Activated naive CD8-positive, alpha-beta T cell treated with anti-CD3 and anti-CD28 coated beads, Interleukin-2, amount 10 ng/mL, durations not matched to agents 7 days and 5 days (primary cell): ENCODE measurements at regions not wholly inside any gene's neighbourhood (a gene's known extent, or its start where the extent isn't known, plus 50 kb on each side); places are given as distances from the start of the nearest gene placed in this dataset.

Source experiments
- ATAC-seq: fragments of 150-1000 bp; cut with Tn5 transposase; one replicate; pipeline ENCODE4 v1.10.0; 2021; ENCODE audit warnings: low read depth, moderate library complexity
- POLR2A ChIA-PET: fragments of 350-600 bp; sonication (Branson Sonifier 250); formaldehyde crosslinking; loops from one replicate; lab custom pipeline; 2021; ENCODE audit warnings: antibody characterized with exemption; lab: Charles Lee
- DNase-seq: peaks from one replicate; pipeline ENCODE4 v3.0.0; 2021
- H3K27ac Mint-ChIP-seq: one replicate; pipeline ENCODE4 v1.8.0; 2022; ENCODE audit warnings: mild to moderate bottlenecking, mixed read lengths
- H3K27me3 Mint-ChIP-seq: one replicate; pipeline ENCODE4 v1.8.0; 2022; ENCODE audit warnings: mild to moderate bottlenecking, moderate library complexity, mixed read lengths
- H3K36me3 Mint-ChIP-seq: one replicate; pipeline ENCODE4 v1.8.0; 2021; ENCODE audit warnings: mild to moderate bottlenecking, mixed read lengths
- H3K4me1 Mint-ChIP-seq: one replicate; pipeline ENCODE4 v1.8.0; 2021; ENCODE audit warnings: mixed read lengths
- H3K4me3 Mint-ChIP-seq: one replicate; pipeline ENCODE4 v1.8.0; 2022; ENCODE audit warnings: mild to moderate bottlenecking, moderate library complexity, mixed read lengths
- H3K9me3 Mint-ChIP-seq: one replicate; pipeline ENCODE4 v1.8.0; 2021; ENCODE audit warnings: mixed read lengths

GRCh38 chr10:124166431-124167125, 73.2 kb upstream of the CHST15 start:
- ATAC-seq: no peak
- H3K4me3 Mint-ChIP-seq: no peak overlapping the region
- no peaks in the 10 kb centered on the region for H3K9me3 Mint-ChIP-seq
- POLR2A ChIA-PET: no interaction called here
- no peaks in the 10 kb centered on the region for H3K4me1 Mint-ChIP-seq
- no peak overlapping the region for H3K27ac Mint-ChIP-seq
- DNase-seq: no peak
- H3K36me3 Mint-ChIP-seq: no peaks in the 10 kb centered on the region
- peaks cover 13% of the 10 kb centered on the region for H3K27me3 Mint-ChIP-seq

GRCh38 chr10:124165827-124166226, 72.4 kb upstream of the CHST15 start:
- Mint-ChIP-seq H3K9me3 (no peaks in the 10 kb centered on the region), H3K27me3 (peaks cover 13% of the 10 kb centered on the region), H3K4me1 (no peaks in the 10 kb centered on the region), H3K27ac (no peak overlapping the region), H3K36me3 (no peaks in the 10 kb centered on the region), H3K4me3 (no peak overlapping the region)
- DNase-seq: no peak
- POLR2A ChIA-PET: no interaction called here
- no peak for ATAC-seq

- H3K4me3 Mint-ChIP-seq: no peak overlapping the region
- no peak for DNase-seq
- no peaks in the 10 kb centered on the region for H3K4me1 Mint-ChIP-seq
- ATAC-seq: no peak
- peaks cover 13% of the 10 kb centered on the region for H3K27me3 Mint-ChIP-seq
- POLR2A ChIA-PET: no interaction called here
- no peaks in the 10 kb centered on the region for H3K9me3 Mint-ChIP-seq
- no peak overlapping the region for H3K27ac Mint-ChIP-seq
- H3K36me3 Mint-ChIP-seq: no peaks in the 10 kb centered on the region
Observed at GRCh38 chr10:124165311-124165710, 71.9 kb upstream of the CHST15 start.

GRCh38 chr10:124164264-124164663, 70.9 kb upstream of the CHST15 start:
- H3K27me3 Mint-ChIP-seq: peaks cover 13% of the 10 kb centered on the region
- no peaks in the 10 kb centered on the region for H3K36me3 Mint-ChIP-seq
- H3K4me1 Mint-ChIP-seq: no peaks in the 10 kb centered on the region
- POLR2A ChIA-PET: no interaction called here
- H3K4me3 Mint-ChIP-seq: no peak overlapping the region
- no peaks in the 10 kb centered on the region for H3K9me3 Mint-ChIP-seq
- no peak overlapping the region for H3K27ac Mint-ChIP-seq
- DNase-seq: no peak
- ATAC-seq: no peak

GRCh38 chr10:124162774-124163354, 69.5 kb upstream of the CHST15 start:
- H3K4me3 Mint-ChIP-seq: no peak overlapping the region
- H3K36me3 Mint-ChIP-seq: no peaks in the 10 kb centered on the region
- peaks cover 17% of the 10 kb centered on the region for H3K27me3 Mint-ChIP-seq
- ATAC-seq (no peak), DNase-seq (no peak)
- no peaks in the 10 kb centered on the region for H3K4me1 Mint-ChIP-seq
- no peaks in the 10 kb centered on the region for H3K9me3 Mint-ChIP-seq
- POLR2A ChIA-PET: no interaction called here
- no peak overlapping the region for H3K27ac Mint-ChIP-seq

- Mint-ChIP-seq H3K9me3 (no peaks in the 10 kb centered on the region), H3K27me3 (peaks cover 18% of the 10 kb centered on the region)
Observed at GRCh38 chr10:124162136-124162535, 68.7 kb upstream of the CHST15 start.

GRCh38 chr10:124161601-124162000, 68.2 kb upstream of the CHST15 start:
- POLR2A ChIA-PET: no interaction called here
- Mint-ChIP-seq H3K9me3 (no peaks in the 10 kb centered on the region), H3K27ac (no peak overlapping the region), H3K36me3 (no peaks in the 10 kb centered on the region), H3K4me1 (no peaks in the 10 kb centered on the region), H3K27me3 (peaks cover 18% of the 10 kb centered on the region), H3K4me3 (no peak overlapping the region)
- DNase-seq (no peak), ATAC-seq (no peak)

More at GRCh38 chr10:124162136-124162535, 68.7 kb upstream of the CHST15 start:
- H3K36me3 Mint-ChIP-seq: no peaks in the 10 kb centered on the region
- H3K4me1 Mint-ChIP-seq: no peaks in the 10 kb centered on the region
- POLR2A ChIA-PET: no interaction called here
- no peak overlapping the region for H3K4me3 Mint-ChIP-seq
- no peak for ATAC-seq
- no peak for DNase-seq
- no peak overlapping the region for H3K27ac Mint-ChIP-seq

- no peaks in the 10 kb centered on the region for H3K36me3 Mint-ChIP-seq
- no peak overlapping the region for H3K4me3 Mint-ChIP-seq
- DNase-seq (no peak), ATAC-seq (no peak)
- POLR2A ChIA-PET: no interaction called here
- H3K27me3 Mint-ChIP-seq: peaks cover 18% of the 10 kb centered on the region
- no peak overlapping the region for H3K27ac Mint-ChIP-seq
- no peaks in the 10 kb centered on the region for H3K9me3 Mint-ChIP-seq
- H3K4me1 Mint-ChIP-seq: no peaks in the 10 kb centered on the region
Observed at GRCh38 chr10:124160943-124161582, 67.7 kb upstream of the CHST15 start.

GRCh38 chr10:124160176-124160575, 66.8 kb upstream of the CHST15 start:
- Mint-ChIP-seq H3K9me3 (peaks cover 4% of the 10 kb centered on the region), H3K27ac (no peak overlapping the region), H3K4me1 (no peaks in the 10 kb centered on the region), H3K36me3 (no peaks in the 10 kb centered on the region), H3K4me3 (no peak overlapping the region), H3K27me3 (peaks cover 18% of the 10 kb centered on the region)
- ATAC-seq: no peak
- no peak for DNase-seq
- POLR2A ChIA-PET: no interaction called here

GRCh38 chr10:124159153-124159552, 65.8 kb upstream of the CHST15 start:
- H3K4me1 Mint-ChIP-seq: no peaks in the 10 kb centered on the region
- ATAC-seq: no peak
- no peak overlapping the region for H3K27ac Mint-ChIP-seq
- H3K4me3 Mint-ChIP-seq: no peak overlapping the region
- no peaks in the 10 kb centered on the region for H3K36me3 Mint-ChIP-seq
- no peak for DNase-seq
- POLR2A ChIA-PET: no interaction called here
- H3K27me3 Mint-ChIP-seq: peaks cover 13% of the 10 kb centered on the region
- H3K9me3 Mint-ChIP-seq: peaks cover 7% of the 10 kb centered on the region

- peaks cover 7% of the 10 kb centered on the region for H3K9me3 Mint-ChIP-seq
- no peaks in the 10 kb centered on the region for H3K4me1 Mint-ChIP-seq
- H3K27me3 Mint-ChIP-seq: peaks cover 9% of the 10 kb centered on the region
- no peak overlapping the region for H3K4me3 Mint-ChIP-seq
- ATAC-seq (no peak), DNase-seq (no peak)
- no peak overlapping the region for H3K27ac Mint-ChIP-seq
- no peaks in the 10 kb centered on the region for H3K36me3 Mint-ChIP-seq
- POLR2A ChIA-PET: no interaction called here
Observed at GRCh38 chr10:124158592-124158991, 65.2 kb upstream of the CHST15 start.

GRCh38 chr10:124157271-124157681, 63.9 kb upstream of the CHST15 start:
- H3K9me3 Mint-ChIP-seq: peaks cover 7% of the 10 kb centered on the region
- peaks cover 12% of the 10 kb centered on the region for H3K27me3 Mint-ChIP-seq
- H3K4me1 Mint-ChIP-seq: peaks cover 2% of the 10 kb centered on the region
- no peak overlapping the region for H3K4me3 Mint-ChIP-seq
- no peak overlapping the region for H3K27ac Mint-ChIP-seq
- no peaks in the 10 kb centered on the region for H3K36me3 Mint-ChIP-seq
- POLR2A ChIA-PET: no interaction called here
- DNase-seq: no peak
- no peak for ATAC-seq

- no peak overlapping the region for H3K27ac Mint-ChIP-seq
- H3K27me3 Mint-ChIP-seq: peaks cover 11% of the 10 kb centered on the region
- ATAC-seq (no peak), DNase-seq (no peak)
- H3K4me1 Mint-ChIP-seq: peaks cover 2% of the 10 kb centered on the region
- POLR2A ChIA-PET: no interaction called here
- H3K9me3 Mint-ChIP-seq: peaks cover 7% of the 10 kb centered on the region
- no peak overlapping the region for H3K4me3 Mint-ChIP-seq
- H3K36me3 Mint-ChIP-seq: no peaks in the 10 kb centered on the region
Observed at GRCh38 chr10:124156524-124157260, 63.3 kb upstream of the CHST15 start.
